ENCODE measurements at regions not wholly inside any gene's neighbourhood (a gene's known extent, or its start where the extent isn't known, plus 50 kb on each side); places are given as distances from the start of the nearest gene placed in this dataset.

GRCh38 chr10:30738416-30738815 is 108.9 kb upstream of the LYZL2 start:
- TF ChIP-seq OSR1 (CRISPR knock-in tag; IDR thresholded peaks at IDR 0.05) (no peak), SNAI2 (CRISPR knock-in tag; IDR thresholded peaks at IDR 0.05) (no peak), ARNTL (CRISPR knock-in tag; IDR thresholded peaks at IDR 0.05; ENCODE audit: borderline replicate concordance, low read depth) (no peak), PPARA (CRISPR knock-in tag; IDR thresholded peaks at IDR 0.05; ENCODE audit: borderline replicate concordance) (no peak), CREB5 (CRISPR knock-in tag; IDR thresholded peaks at IDR 0.05; ENCODE audit: low read depth) (no peak), ZNF565 (CRISPR knock-in tag; conservative IDR thresholded peaks at IDR 0.05; ENCODE audit: low read depth) (no peak), PATZ1 (CRISPR knock-in tag; IDR thresholded peaks at IDR 0.05; ENCODE audit: borderline replicate concordance) (no peak), POU6F1 (CRISPR knock-in tag; IDR thresholded peaks at IDR 0.05; ENCODE audit: borderline replicate concordance, low read depth) (no peak)

Measured in SK-N-SH treated with all-trans-retinoic acid at 6 μM for 48 hours (cell line).